Bronchial epithelial cell (primary cell): ENCODE measurements at regions not wholly inside any gene's neighbourhood (a gene's known extent, or its start where the extent isn't known, plus 50 kb on each side); places are given as distances from the start of the nearest gene placed in this dataset.

ENCODE experiments used
- DNase-seq: peaks from one replicate; pipeline ENCODE4 v3.0.0-alpha.2; 2010; ENCODE audit warnings: low read depth
- FAIRE-seq: peaks from 2 replicates; lab custom pipeline; 2011; peaks lifted over from hg19 to GRCh38; lab: Jason Lieb, UNC
- H3K27me3 ChIP-seq: 2 replicates; pipeline ENCODE4 v1.5.1; 2011; ENCODE audit warnings: low read length; ENCODE audit not compliant: control insufficient read depth, insufficient read depth
- H3K36me3 ChIP-seq: 2 replicates; pipeline ENCODE4 v1.5.1; 2011; ENCODE audit warnings: low read length; ENCODE audit not compliant: control insufficient read depth, insufficient read depth
- H3K4me3 ChIP-seq: 2 replicates; pipeline ENCODE4 v1.5.1; 2011; ENCODE audit warnings: mild to moderate bottlenecking, low read depth, low read length, control low read depth
- TF ChIP-seq, protein P1 (sequence below): IDR thresholded peaks from 2 replicates; pipeline ENCODE4 v1.5.1; 2011; ENCODE audit warnings: mild to moderate bottlenecking, moderate library complexity, low read length, control low read depth, inconsistent platforms; ENCODE audit not compliant: insufficient read depth, severe bottlenecking

DNA sequence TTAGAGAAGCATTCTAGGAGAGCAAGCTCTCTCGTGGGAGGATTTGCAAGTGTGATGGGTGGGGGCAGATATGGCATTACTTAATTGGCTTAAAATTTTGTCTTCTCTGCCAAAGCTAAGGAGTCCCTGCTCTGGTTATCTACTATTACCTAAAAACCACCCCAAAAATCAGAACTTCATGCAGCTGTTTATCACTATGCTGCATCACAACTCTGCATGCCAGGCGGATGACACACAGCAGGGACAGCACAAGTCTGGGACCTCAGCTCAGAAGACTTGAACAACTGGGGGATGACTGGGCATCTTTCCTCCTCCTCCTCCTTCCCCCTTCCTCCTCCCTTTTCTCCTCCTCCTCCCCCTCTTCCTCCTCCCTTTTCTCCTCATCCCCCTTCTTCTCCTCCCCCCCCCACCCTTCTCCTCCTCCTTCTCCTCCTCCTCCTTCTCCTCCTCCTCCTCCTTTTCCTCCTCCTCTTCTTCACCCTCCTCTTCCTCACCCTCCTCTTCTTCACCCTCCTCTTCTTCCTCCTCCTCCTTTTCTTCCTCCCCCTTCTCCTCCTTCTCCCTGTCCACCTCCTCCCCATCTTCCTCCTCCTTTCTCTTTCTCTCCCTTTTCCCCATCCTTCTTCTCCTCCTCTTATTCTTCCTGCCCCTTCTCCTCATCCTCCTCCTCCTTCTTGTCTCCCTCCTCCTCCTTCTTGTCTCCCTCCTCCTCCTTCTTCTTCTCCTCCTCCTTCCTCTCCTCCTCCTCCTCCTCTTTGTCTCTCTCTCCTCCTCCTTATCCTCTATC is 218.6 kb upstream of the PMEPA1 start:
- no peaks in the 10 kb centered on the region for H3K27me3 ChIP-seq
- no peak for FAIRE-seq
- TF ChIP-seq, protein P1, sequence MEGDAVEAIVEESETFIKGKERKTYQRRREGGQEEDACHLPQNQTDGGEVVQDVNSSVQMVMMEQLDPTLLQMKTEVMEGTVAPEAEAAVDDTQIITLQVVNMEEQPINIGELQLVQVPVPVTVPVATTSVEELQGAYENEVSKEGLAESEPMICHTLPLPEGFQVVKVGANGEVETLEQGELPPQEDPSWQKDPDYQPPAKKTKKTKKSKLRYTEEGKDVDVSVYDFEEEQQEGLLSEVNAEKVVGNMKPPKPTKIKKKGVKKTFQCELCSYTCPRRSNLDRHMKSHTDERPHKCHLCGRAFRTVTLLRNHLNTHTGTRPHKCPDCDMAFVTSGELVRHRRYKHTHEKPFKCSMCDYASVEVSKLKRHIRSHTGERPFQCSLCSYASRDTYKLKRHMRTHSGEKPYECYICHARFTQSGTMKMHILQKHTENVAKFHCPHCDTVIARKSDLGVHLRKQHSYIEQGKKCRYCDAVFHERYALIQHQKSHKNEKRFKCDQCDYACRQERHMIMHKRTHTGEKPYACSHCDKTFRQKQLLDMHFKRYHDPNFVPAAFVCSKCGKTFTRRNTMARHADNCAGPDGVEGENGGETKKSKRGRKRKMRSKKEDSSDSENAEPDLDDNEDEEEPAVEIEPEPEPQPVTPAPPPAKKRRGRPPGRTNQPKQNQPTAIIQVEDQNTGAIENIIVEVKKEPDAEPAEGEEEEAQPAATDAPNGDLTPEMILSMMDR, result no peak
- H3K36me3 ChIP-seq, result no peaks in the 10 kb centered on the region
- no peak overlapping the region for H3K4me3 ChIP-seq
- DNase-seq, result no peak

DNA sequence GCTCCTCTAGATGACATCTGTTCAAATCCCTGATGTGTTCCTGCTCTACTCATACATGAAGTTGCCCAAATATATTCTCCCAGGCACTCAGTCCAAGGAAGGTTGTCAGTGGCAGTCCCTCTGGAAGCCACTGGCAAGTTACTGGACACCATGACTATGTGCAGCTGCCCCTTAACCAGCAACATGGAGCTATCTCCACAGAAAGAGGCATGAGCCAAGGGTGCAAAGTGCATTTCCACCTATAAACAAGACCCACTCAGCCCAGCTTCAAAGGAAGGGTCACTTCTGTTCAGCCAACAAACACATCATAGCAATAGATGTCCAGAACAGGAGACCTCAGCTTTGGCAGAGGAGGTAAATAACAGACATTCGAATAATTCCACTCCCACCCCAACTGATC is 217.6 kb upstream of the PMEPA1 start:
- TF ChIP-seq, protein P1, result no peak
- Histone ChIP-seq H3K27me3 (no peaks in the 10 kb centered on the region), H3K4me3 (no peak overlapping the region), H3K36me3 (no peaks in the 10 kb centered on the region)
- DNase-seq (no peak), FAIRE-seq (no peak)

DNA sequence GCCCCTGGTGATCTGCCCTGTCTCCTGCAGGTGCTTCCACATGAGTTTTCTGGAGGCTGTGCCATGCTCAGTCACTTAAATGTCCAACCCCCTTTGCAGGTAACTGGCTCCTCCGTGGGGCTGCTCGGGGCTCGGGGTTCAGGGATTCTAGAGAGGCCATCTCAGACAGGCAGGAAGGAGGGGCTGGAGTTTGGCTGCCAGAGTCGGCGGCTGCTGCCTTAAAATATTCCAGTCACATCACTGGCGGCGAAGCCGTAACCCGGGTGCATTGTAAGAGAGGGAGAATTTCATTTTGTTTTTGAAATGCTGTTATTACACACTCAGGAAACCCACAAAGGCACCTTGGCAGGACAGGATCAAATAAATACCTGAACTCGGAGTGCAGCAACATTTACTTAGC is 212.9 kb upstream of the PMEPA1 start:
- TF ChIP-seq, protein P1, result no peak
- H3K27me3 ChIP-seq, result peaks cover 4% of the 10 kb centered on the region
- no peaks in the 10 kb centered on the region for H3K36me3 ChIP-seq
- DNase-seq (no peak), FAIRE-seq (no peak)
- H3K4me3 ChIP-seq, result no peak overlapping the region

DNA sequence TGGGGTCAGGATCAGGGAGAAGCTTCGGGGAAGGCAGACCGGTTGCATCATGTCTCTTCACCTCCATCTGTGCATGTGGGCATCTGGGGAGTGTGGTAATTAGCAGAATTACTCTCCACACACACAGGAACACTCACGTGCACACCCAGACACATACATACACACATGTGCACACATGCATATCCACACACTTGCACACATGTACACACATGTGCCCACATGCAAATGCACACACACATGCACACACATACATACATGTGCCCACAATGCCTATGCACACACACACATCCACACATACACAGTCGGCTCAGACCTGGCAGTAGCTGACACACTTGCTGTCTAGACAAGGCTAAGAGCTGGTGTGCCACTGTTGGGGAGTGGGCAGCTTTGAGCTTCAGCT is 212.3 kb upstream of the PMEPA1 start:
- no peak for FAIRE-seq
- Histone ChIP-seq H3K27me3 (peaks cover 4% of the 10 kb centered on the region), H3K36me3 (no peaks in the 10 kb centered on the region), H3K4me3 (no peak overlapping the region)
- no peak for DNase-seq
- TF ChIP-seq, protein P1, result no peak

DNA sequence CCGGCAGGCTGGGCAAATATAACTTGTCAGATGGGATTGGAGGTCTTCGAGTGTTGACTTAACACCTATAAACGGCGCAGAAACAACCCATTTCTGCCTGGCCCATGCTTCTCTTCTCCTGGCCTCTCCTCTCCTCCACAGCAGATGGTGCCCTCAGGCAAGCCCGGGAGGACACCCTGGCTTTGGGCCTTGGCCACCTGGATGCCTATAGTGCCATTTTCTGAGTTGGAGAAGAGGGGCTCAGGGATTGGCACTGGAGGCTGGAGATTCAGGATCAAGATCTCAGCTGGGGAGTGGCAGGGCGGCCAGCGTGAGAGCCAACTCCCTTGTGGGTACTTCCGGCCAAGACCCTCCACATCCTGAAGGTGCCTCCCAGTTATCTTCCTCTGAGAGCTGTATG is 211.9 kb upstream of the PMEPA1 start:
- DNase-seq, result no peak
- H3K36me3 ChIP-seq, result no peaks in the 10 kb centered on the region
- TF ChIP-seq, protein P1, result no peak
- no peak overlapping the region for H3K4me3 ChIP-seq
- FAIRE-seq, result no peak
- peaks cover 5% of the 10 kb centered on the region for H3K27me3 ChIP-seq

DNA sequence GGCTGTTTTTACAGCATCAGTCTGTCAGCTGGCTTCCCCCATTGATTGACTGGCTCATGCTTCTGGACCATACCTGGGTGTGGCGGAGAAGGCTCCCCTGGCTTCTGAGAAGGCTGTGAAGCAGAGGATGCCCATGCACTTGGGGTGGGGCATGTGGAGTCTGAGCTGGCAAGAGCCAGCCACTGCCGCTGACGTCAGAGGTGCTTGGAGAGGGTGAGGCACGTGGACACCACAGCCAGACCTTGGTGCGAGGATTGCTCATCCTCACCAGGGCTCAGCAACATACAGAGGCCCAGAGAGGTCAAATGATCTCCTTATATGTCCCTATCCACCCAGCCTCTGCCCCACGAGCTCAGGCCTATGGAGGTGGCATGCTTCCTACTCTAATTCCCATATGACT is 211.2 kb upstream of the PMEPA1 start:
- FAIRE-seq, result no peak
- TF ChIP-seq, protein P1, result no peak
- peaks cover 7% of the 10 kb centered on the region for H3K27me3 ChIP-seq
- DNase-seq, result no peak
- no peaks in the 10 kb centered on the region for H3K36me3 ChIP-seq
- no peak overlapping the region for H3K4me3 ChIP-seq
